NB4 (cell line): ENCODE measurements at regions not wholly inside any gene's neighbourhood (a gene's known extent, or its start where the extent isn't known, plus 50 kb on each side); places are given as distances from the start of the nearest gene placed in this dataset.

Source experiments
- MYC ChIP-seq: IDR thresholded peaks from 2 replicates; pipeline ENCODE4 v1.6.1; 2011; ENCODE audit warnings: low read depth, low read length
- TF ChIP-seq, protein P1 (sequence below): IDR thresholded peaks from one replicate; pipeline ENCODE4 v1.5.1; 2012; ENCODE audit warnings: low read depth, low read length

DNA sequence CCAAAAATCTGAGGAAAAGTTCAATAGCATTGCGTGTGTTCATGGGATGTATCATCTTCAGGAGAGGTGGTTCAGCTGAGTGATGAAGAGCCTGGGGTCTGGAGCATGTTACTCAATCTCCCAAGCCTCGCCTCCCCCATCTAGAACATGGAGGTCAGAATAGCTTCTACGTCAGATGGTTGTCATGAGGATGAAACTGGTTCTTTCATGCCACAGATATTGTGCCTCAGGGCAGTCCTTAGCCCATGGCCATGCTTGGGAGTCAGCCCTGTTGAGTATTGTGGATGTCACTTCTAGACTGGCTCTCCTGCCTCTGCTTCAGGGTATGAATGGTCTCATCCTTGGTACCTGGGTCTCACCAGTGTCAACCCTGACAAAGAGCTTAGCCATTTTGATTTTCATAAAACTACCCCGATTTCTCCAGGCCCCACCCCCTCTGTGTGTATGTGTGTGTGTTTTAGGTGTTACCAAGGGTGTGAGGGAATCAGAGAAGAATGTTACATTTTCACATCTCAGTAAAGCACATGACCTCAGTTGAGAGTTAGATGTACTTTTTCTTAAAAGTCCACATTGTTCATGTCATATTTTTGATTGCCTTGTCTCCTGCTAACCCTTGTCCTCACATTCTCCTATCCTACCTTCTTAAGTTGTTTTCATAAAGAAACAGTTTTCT, 97.8 kb upstream of the CD180 start:
- no peak for TF ChIP-seq MYC
- TF ChIP-seq, protein P1, sequence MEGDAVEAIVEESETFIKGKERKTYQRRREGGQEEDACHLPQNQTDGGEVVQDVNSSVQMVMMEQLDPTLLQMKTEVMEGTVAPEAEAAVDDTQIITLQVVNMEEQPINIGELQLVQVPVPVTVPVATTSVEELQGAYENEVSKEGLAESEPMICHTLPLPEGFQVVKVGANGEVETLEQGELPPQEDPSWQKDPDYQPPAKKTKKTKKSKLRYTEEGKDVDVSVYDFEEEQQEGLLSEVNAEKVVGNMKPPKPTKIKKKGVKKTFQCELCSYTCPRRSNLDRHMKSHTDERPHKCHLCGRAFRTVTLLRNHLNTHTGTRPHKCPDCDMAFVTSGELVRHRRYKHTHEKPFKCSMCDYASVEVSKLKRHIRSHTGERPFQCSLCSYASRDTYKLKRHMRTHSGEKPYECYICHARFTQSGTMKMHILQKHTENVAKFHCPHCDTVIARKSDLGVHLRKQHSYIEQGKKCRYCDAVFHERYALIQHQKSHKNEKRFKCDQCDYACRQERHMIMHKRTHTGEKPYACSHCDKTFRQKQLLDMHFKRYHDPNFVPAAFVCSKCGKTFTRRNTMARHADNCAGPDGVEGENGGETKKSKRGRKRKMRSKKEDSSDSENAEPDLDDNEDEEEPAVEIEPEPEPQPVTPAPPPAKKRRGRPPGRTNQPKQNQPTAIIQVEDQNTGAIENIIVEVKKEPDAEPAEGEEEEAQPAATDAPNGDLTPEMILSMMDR: no peak
